ENCODE measurements at regions not wholly inside any gene's neighbourhood (a gene's known extent, or its start where the extent isn't known, plus 50 kb on each side); places are given as distances from the start of the nearest gene placed in this dataset.
A peak's percentile ranks its signal among the peaks of the same experiment; 100 is the strongest.

DNA sequence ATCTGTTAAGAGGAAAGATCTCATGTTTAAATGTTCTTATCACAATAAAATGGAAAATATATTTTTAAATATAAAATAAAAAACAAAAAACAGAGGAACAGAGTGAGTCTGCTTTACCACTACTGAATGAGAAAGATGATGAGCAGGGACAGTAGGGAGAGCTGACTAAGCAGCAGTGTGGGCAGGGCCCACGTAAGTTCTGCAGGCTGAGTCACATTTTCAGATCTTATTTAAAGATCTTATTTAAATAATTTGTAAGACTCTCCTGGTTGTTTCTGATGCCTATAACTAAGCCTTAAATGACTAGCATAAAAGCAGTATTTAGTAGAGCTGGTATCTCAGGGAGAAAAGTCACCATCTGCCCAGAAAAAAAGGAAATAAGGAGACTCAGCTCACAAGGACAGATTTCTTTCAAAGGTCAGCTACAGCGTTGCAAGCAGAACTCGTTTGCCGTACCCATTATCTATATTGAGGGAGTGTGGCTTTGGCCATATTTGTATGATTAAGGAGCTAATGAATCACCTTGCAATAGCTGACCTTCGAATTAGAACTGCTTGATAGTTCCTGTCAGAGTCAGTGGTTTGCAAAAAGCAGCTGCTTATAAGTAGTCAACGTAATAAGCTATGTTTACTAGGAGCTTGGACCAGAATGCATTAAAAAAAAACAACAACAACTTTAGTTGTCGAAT, 322.1 kb upstream of the CHAC2 start:
- DNase-seq: no peak

DNA sequence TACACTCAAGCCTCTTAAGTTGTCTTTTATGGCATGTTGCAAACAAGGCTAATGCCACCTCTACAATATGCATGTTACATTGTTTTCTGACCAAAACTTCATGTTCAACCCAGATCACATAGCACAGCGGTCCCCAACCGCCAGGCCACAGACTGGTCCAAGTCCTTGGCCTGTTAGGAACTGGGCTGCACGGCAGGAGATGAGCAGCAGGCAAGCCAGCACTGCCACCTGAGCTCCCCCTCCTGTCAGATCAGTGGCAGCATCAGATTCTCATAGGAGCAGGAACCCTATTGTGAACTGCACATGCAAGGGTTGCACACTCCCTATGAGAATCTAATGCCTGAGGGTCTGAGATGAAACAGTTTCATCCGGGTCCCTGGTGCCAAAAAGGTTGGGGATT, 324.8 kb upstream of the CHAC2 start:
- no peak for DNase-seq

GRCh38 chr2:53442093-53442492, 325.5 kb upstream of the CHAC2 start:
- DNase-seq: no peak

GRCh38 chr2:53438692-53439091, 328.9 kb upstream of the CHAC2 start:
- no peak for DNase-seq

GRCh38 chr2:53438100-53438499, 329.5 kb upstream of the CHAC2 start:
- DNase-seq: no peak

GRCh38 chr2:53437371-53437770, 330.2 kb upstream of the CHAC2 start:
- DNase-seq: no peak

DNA sequence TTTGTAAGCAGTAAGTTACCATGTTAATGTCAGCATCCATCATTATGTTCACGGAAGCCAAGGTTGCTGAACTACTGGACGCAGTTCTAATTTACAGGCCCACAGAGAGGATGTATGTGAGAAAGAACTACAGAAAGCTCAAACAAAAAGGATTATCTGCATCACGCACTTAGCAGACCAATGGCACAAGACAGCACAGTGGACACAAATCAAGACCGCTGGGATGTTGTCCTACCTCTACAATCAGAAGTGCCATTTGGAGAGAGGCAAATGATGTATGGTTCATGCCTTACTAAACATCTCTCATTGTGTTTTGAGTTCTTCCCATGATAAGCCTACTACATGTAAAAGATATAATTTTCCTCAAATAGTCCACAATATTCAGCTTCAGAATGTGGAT, 330.7 kb upstream of the CHAC2 start:
- no peak for DNase-seq

- no peak for DNase-seq
Observed at GRCh38 chr2:53435610-53436009, 332.0 kb upstream of the CHAC2 start.

GRCh38 chr2:53434466-53434865, 333.1 kb upstream of the CHAC2 start:
- DNase-seq: no peak

- DNase-seq: no peak
Observed at GRCh38 chr2:53432936-53433335, 334.7 kb upstream of the CHAC2 start.

DNA sequence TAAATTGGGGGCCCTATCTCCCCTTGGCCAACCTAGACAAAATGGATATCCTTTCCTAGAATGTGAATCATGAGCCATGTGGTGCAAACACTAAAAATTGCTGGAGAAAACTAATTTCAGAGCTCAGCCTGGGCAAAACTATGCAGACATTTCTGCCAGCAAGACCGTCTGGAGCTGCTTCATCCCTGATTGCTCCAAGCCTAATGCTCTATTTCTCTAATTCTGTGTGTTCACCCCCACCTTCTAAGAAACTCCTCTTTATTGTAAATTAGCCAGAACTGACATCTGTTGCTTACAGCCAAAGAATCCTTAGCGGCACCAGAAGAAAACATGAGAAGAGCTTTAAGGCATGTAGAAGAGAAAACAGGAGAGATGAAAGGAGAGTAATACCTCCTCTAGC, 337.7 kb upstream of the CHAC2 start:
- no peak for DNase-seq

- DNase-seq: no peak
Observed at GRCh38 chr2:53424902-53425301, 342.7 kb upstream of the CHAC2 start.

- DNase-seq: no peak
Observed at GRCh38 chr2:53423465-53423864, 344.1 kb upstream of the CHAC2 start.

DNA sequence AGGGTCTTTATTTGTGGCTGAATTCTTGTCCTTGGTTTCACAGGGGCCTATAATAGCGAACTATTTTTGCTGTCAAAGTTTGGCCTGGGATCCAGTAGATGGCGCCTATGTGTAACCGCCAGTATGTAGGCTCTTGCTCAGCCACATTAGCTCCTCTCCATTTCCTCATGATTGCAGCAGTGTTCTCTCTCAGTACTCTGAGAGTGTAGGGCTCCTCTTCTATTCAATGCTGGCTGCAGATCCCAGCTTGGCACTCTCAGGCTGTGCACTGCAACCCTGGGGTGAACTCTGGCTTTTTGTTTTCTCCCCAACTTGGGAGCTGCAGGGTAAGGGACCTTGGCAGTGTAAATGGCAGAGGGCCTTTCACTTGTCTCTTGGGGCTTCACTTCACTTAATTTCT, 344.6 kb upstream of the CHAC2 start:
- DNase-seq: peak; percentile 3

- DNase-seq: no peak
Observed at GRCh38 chr2:53417385-53417784, 350.2 kb upstream of the CHAC2 start.

- no peak for DNase-seq
Observed at GRCh38 chr2:53407363-53408080, 360.1 kb upstream of the CHAC2 start.

- no peak for DNase-seq
Observed at GRCh38 chr2:53403792-53404413, 363.7 kb upstream of the CHAC2 start.

DNA sequence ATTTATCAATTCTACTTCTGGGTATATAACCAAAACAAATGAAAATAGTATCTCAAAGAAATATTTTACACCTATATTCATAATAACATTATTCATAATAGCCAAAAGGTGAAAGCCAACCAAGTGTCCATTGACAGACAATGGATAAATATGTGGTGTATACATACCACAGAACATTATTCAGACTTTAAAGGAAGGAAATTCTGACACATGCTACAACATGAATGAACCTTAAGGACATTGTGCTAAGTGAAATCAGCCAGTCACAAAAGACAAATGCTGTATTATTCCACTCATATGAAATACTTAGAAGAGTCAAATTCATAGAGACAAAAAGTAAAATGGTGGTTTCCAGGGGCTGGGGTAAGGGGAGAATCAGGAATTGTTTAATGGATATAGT, 370.5 kb upstream of the CHAC2 start:
- DNase-seq: no peak

DNA sequence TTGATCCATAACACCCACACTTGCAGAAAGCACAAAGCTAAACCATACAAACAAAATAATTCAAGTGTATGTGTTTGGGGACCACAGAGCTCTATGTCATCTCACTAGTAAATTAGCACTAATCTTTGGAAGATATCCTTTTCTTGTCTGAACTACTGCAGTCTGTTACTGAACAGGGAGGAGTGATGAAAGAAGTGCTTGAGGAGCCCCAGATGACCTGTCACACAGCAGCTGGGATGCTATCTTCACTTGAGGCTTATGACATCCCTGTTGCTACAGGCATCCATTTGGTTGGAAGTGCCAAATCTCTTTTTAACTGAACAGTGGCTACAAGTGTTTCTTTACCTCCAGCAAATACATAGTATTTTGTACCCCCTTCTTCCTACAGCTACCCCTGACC, 386.3 kb upstream of the CHAC2 start:
- DNase-seq: no peak

DNA sequence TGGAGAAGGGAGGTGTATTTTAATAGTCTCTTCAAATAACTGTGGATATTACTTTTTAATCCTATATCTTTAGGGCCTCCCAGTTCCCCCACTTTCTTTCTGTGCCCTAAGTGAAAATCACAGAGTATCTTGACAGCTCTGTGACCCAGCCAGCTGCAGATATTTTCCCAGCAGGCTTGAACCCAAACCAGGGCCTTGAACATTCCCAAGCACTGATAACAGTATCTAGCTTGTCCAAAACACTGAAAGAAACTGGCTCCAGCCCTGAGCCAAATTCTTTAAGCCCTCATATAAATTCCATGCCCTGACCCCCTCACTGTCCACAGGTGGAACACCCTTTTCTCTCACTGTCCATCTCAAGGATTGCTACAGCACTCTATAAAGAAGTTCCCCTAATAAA, 388.1 kb upstream of the CHAC2 start:
- DNase-seq: no peak

DNA sequence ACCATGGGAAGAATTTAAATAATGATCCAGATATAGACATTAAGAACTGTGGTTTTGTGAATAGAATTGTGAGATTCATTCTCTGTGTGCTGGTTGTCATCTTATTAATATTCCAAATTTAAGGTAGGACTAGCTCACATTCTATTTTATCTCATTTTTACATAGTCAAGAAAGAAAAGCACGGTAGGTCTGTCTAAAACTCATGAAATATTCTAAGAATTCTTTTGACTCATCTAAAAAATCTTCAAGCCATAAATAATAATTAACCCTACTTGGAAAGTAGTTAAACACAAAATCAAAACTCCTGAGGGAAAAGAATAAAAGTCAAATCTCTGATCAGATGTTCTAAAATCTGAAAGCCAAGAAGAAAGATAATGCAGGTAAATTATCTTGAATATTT, 388.8 kb upstream of the CHAC2 start:
- no peak for DNase-seq

- DNase-seq: no peak
Observed at GRCh38 chr2:53373126-53373525, 394.5 kb upstream of the CHAC2 start.

- no peak for DNase-seq
Observed at GRCh38 chr2:53366543-53366942, 401.1 kb upstream of the CHAC2 start.

GRCh38 chr2:53362934-53363333, 404.7 kb upstream of the CHAC2 start:
- no peak for DNase-seq

Data from NK-92 treated with Interleukin-12 subunit alpha and Interleukin-12 subunit beta, amount 100 ng/mL, for 24 hours (cell line).